Lower lobe of right lung (tissue), 2 donors: ENCODE measurements at regions not wholly inside any gene's neighbourhood (a gene's known extent, or its start where the extent isn't known, plus 50 kb on each side); places are given as distances from the start of the nearest gene placed in this dataset.
A peak's percentile ranks its signal among the peaks of the same experiment; 100 is the strongest.
"Not testable (repeated sequence)": the region's sequence is repeated elsewhere in the genome, so short reads cannot be mapped to it uniquely, and the experiment has no call there.

Source experiments
- ATAC-seq, 2 donors: fragments of 200-7000 bp; cut with Tn5 transposase; one replicate each; pipeline ENCODE4 v1.9.1; 2020 to 2022; ENCODE audit warnings: mild to moderate bottlenecking in 2 of 2, moderate library complexity in 2 of 2
- DNase-seq: peaks from one replicate; pipeline ENCODE4 v3.0.0-alpha.2; 2020
- H3K27ac ChIP-seq: fragments of 200-600 bp; one replicate; pipeline ENCODE4 v1.8.0; 2022
- H3K27me3 ChIP-seq: fragments of 200-600 bp; one replicate; pipeline ENCODE4 v1.8.0; 2022; ENCODE audit warnings: low read depth
- H3K36me3 ChIP-seq: fragments of 200-600 bp; one replicate; pipeline ENCODE4 v1.8.0; 2022; ENCODE audit warnings: mild to moderate bottlenecking
- H3K4me1 ChIP-seq: fragments of 200-600 bp; one replicate; pipeline ENCODE4 v1.8.0; 2022
- H3K4me3 ChIP-seq: fragments of 200-600 bp; one replicate; pipeline ENCODE4 v1.8.0; 2022; ENCODE audit warnings: mild to moderate bottlenecking
- H3K9me3 ChIP-seq: fragments of 200-600 bp; one replicate; pipeline ENCODE4 v1.8.0; 2022
- CTCF ChIP-seq: fragments of 200-600 bp; IDR thresholded peaks from one replicate; pipeline ENCODE4 v1.8.0; 2022; ENCODE audit warnings: antibody characterized with exemption, mild to moderate bottlenecking
- intact Hi-C: fragments of 100-400 bp; cut with DNase I; formaldehyde crosslinking; loops from one replicate; pipeline ENCODE4 v1.11.0; 2022
- donor health status: DM: no; HTN: yes; CAD: no; lungs with severe emphysema.

- Histone ChIP-seq H3K27ac (no peak overlapping the region), H3K4me3 (no peak overlapping the region), H3K27me3 (peaks cover 36% of the 10 kb centered on the region), H3K4me1 (no peaks in the 10 kb centered on the region), H3K36me3 (no peaks in the 10 kb centered on the region), H3K9me3 (no peaks in the 10 kb centered on the region)
- peak in 1 of 2 donors; percentile 17 for ATAC-seq
- intact Hi-C loops, result no loop called here
- no peak for DNase-seq
- no peak for TF ChIP-seq CTCF
These were observed 171.2 kb downstream of the RTP5 start for GRCh38 chr2:242040681-242041080.

DNA sequence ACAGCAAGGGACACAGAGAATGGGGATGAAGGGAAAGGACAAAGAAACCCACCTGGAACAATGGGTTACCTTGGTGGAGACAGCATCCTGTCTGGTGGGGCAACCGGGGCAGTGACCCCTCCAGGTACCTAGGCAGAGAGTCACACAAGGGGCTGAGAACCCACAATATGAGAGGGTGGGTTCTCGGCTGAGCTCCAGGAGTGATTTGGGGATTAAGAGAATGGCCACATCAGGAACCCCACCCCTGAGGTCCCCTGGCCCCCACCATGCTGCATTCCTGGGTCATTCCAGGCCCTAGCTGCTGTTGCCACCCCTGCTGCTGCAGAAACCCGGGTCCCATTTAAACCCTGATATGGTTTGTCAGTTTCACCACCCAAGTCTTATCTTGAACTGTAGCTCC, 172.3 kb downstream of the RTP5 start:
- Histone ChIP-seq H3K27me3 (peaks cover 43% of the 10 kb centered on the region), H3K4me3 (no peak overlapping the region), H3K27ac (no peak overlapping the region), H3K4me1 (no peaks in the 10 kb centered on the region), H3K9me3 (no peaks in the 10 kb centered on the region), H3K36me3 (no peaks in the 10 kb centered on the region)
- no peak for TF ChIP-seq CTCF
- no peak for ATAC-seq
- intact Hi-C loops, result no loop called here
- DNase-seq, result no peak

- no peak for ATAC-seq
- Histone ChIP-seq H3K9me3 (no peaks in the 10 kb centered on the region), H3K27me3 (peaks cover 52% of the 10 kb centered on the region), H3K27ac (no peak overlapping the region), H3K4me1 (no peaks in the 10 kb centered on the region), H3K36me3 (no peaks in the 10 kb centered on the region), H3K4me3 (no peak overlapping the region)
- no peak for TF ChIP-seq CTCF
- no peak for DNase-seq
- intact Hi-C loops, result no loop called here
These were observed 174.2 kb downstream of the RTP5 start for GRCh38 chr2:242043538-242044312.

DNA sequence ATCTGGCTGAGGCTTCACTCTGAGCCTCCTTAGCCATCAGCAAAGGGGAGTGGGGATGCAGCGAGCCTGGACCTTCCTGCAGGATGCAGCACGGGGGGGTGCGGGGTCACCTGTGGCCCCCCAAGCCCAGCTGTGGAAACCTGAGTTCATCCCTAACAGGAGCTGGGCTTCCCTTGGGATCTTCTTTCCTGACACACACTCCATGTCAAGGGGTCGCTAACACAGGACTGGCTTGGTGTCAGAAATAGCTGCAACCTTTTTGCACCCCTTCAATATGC, 174.7 kb downstream of the RTP5 start:
- DNase-seq (no peak), ATAC-seq (no peak)
- Histone ChIP-seq H3K9me3 (no peaks in the 10 kb centered on the region), H3K4me1 (no peaks in the 10 kb centered on the region), H3K27ac (no peak overlapping the region), H3K27me3 (peaks cover 51% of the 10 kb centered on the region), H3K4me3 (no peak overlapping the region), H3K36me3 (no peaks in the 10 kb centered on the region)
- TF ChIP-seq CTCF, result no peak
- intact Hi-C loops, result no loop called here

DNA sequence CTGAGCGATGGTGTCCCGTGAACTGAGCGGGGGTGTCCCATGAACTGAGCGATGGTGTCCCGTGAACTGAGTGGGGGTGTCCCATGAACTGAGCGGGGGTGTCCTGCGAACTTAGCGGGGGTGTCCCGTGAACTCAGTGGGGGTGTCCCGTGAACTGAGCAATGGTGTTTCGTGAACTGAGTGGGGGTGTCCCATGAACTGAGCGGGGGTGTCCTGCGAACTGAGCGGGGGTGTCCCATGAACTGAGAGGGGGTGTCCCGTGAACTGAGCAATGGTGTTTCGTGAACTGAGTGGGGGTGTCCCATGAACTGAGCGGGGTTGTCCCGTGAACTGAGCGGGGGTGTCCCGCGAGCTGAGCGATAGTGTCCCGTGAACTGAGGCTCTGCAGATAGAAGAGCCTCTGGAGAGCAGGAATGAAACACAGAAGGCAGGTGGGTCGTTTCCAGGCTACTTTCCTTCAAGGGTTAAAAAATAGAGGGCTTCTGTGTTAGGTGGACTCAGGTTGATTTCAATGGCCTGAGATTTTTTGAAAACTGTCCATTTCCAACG, 176.1 kb downstream of the RTP5 start:
- ATAC-seq, H3K27ac ChIP-seq, H3K4me3 ChIP-seq, H3K9me3 ChIP-seq, H3K4me1 ChIP-seq, intact Hi-C loops, DNase-seq, H3K36me3 ChIP-seq: not testable (repeated sequence)
- H3K27me3 ChIP-seq, result peaks cover 40% of the 10 kb centered on the region

- no peak overlapping the region for H3K27ac ChIP-seq
- intact Hi-C loops, result no loop called here
- peaks cover 35% of the 10 kb centered on the region for H3K27me3 ChIP-seq
- no peak for TF ChIP-seq CTCF
- ATAC-seq, result no peak
- no peaks in the 10 kb centered on the region for H3K36me3 ChIP-seq
- no peak for DNase-seq
- no peaks in the 10 kb centered on the region for H3K4me1 ChIP-seq
- H3K9me3 ChIP-seq, result no peaks in the 10 kb centered on the region
- H3K4me3 ChIP-seq, result no peak overlapping the region
These were observed 176.8 kb downstream of the RTP5 start for GRCh38 chr2:242046206-242046826.
